ENCODE measurements at regions not wholly inside any gene's neighbourhood (a gene's known extent, or its start where the extent isn't known, plus 50 kb on each side); places are given as distances from the start of the nearest gene placed in this dataset.

GRCh38 chr6:170114956-170115855, 175.7 kb downstream of the DLL1 start:
- H3K27ac ChIP-seq, result peak overlapping the region; percentile 46
- TF ChIP-seq, protein P1, sequence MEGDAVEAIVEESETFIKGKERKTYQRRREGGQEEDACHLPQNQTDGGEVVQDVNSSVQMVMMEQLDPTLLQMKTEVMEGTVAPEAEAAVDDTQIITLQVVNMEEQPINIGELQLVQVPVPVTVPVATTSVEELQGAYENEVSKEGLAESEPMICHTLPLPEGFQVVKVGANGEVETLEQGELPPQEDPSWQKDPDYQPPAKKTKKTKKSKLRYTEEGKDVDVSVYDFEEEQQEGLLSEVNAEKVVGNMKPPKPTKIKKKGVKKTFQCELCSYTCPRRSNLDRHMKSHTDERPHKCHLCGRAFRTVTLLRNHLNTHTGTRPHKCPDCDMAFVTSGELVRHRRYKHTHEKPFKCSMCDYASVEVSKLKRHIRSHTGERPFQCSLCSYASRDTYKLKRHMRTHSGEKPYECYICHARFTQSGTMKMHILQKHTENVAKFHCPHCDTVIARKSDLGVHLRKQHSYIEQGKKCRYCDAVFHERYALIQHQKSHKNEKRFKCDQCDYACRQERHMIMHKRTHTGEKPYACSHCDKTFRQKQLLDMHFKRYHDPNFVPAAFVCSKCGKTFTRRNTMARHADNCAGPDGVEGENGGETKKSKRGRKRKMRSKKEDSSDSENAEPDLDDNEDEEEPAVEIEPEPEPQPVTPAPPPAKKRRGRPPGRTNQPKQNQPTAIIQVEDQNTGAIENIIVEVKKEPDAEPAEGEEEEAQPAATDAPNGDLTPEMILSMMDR (conservative IDR thresholded peaks at IDR 0.05), result 0 out of 2 replicates have a peak, but pooled peaks have one; percentile 8

DNA sequence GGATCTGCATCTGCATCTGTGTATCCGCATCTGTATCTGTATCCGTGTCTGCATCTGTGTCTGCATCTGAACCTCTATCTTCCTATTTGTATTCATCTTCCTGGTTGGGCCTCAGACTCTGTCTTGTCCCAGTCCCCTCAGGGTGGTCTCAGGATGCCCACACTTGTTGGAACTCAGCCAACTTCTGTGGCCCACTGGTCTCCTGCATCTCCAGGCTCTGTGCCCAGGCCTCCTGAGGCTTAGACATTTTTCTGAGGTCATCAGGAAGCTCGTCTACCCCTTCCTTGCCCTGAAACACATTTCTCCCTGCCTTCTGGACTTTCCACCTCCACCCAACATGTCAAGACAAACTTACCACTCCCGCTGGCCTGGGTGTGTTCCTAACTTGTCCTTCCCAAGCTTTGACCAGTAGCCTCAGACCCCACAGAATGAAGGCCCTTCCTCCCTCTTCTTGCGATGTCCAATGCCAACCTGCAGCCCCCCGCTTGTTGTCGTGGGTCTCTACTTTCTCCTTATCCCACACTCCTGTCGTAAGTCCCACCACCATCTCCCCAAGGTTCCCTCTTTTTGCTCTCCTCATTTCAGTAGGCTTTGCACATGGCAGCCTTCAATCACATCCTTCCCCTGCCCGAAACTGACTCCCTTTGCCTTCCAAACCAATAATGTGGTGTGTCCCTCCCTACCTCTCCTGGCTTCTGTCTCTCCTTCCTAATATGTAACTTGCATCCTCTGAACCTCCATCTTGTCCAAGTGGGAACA, 176.5 kb downstream of the DLL1 start:
- TF ChIP-seq, protein P1 (conservative IDR thresholded peaks at IDR 0.05), result no peak
- H3K27ac ChIP-seq, result peak overlapping the region; percentile 46; the same call in 1 of the 2 replicates

GRCh38 chr6:170113141-170113540, 177.7 kb downstream of the DLL1 start:
- TF ChIP-seq, protein P1 (conservative IDR thresholded peaks at IDR 0.05), result no peak

GRCh38 chr6:170112583-170112860, 178.4 kb downstream of the DLL1 start:
- TF ChIP-seq, protein P1 (conservative IDR thresholded peaks at IDR 0.05), result no peak
- no peak overlapping the region for H3K27ac ChIP-seq

More at GRCh38 chr6:170113141-170113540, 177.7 kb downstream of the DLL1 start:
- no peak overlapping the region for H3K27ac ChIP-seq

DNA sequence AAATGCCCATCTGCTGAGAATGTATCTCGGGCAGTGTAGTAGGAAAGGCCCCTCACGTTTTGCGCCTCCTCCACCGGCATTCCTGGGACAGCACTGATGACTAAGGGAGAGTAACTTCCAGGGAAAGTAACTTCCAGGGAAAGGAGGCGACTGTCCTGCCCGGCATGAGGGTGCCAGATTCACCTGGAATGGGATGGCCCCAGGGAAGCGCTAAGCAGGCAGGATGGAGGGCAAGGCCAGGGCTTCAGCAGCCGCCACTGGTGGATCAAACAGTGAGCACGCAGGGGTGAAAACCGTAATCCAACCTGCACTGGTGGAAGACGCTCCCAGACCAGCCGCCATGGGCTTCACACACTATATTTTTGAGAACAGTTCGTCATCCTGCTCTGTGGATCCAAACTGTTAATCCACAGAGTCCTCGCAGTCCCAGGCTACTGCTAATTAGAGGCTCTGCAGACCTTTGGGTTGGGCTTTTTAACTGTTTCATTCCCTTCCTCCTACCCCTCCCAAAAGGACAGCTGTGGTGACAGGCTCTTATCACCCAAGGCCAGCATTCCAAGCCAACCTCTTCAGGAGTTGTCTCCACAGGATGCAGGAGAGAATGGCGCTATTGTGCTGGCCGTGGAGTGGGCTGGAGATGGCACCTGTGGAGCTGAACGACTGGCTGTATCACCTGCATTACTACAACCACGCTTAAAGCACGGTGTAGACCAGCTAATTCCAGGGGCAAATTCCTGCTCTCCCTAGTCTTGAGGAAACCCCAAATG, 178.9 kb downstream of the DLL1 start:
- H3K27ac ChIP-seq, result no peak overlapping the region
- TF ChIP-seq, protein P1 (conservative IDR thresholded peaks at IDR 0.05), result no peak

DNA sequence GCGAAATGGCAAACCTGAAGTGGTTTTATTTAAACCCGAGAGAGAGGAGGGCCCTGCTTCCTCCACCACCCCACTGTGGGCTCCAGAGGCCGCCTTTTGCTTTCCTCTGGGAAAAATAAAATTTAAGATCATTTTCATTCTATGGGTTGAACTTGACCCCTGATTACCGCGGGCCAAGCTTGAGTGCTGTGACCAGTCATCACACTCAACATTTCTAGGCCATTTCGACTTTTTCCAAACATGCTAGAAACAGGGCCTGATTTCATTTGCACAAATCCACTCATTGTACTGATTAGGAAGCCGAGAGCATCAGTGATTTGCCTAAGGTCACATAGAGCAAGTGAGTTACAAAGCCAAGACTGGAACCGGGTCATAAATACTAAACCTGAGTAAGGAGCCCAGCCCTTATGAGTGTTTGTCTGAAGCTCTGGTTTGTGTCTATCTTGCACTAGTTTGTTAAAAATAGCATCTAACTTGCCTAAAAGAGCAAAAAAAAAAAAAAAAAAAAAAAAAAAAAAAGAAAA, 179.7 kb downstream of the DLL1 start:
- TF ChIP-seq, protein P1 (conservative IDR thresholded peaks at IDR 0.05), result no peak

More for the DNA sequence above, 179.7 kb downstream of the DLL1 start:
- H3K27ac ChIP-seq, result no peak overlapping the region
